ENCODE measurements at regions not wholly inside any gene's neighbourhood (a gene's known extent, or its start where the extent isn't known, plus 50 kb on each side); places are given as distances from the start of the nearest gene placed in this dataset.

- DNase-seq = no peak
Observed at GRCh38 chr15:96219681-96220080, 110.8 kb upstream of the NR2F2 start.

DNA sequence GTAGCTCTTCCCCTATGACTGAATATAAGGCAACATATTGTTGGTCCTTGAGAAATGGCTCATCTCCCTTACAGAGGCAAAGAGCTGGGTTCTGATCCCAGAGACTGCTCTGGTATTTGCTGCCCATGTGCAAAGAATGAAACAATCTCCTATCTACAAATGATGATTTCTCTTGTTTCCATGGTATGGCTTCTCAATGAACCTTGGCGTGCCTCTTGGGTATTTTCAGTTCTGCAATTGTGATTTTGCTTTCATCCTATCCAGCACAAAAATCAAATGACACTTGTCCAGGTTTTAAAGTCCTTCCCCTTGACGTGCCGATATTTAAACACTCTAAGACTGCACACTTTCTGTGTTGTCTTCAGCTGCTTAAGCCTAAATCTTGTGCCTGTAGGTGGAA, 109.8 kb upstream of the NR2F2 start:
- no peak for DNase-seq

GRCh38 chr15:96222981-96223380, 107.5 kb upstream of the NR2F2 start:
- DNase-seq = no peak

DNA sequence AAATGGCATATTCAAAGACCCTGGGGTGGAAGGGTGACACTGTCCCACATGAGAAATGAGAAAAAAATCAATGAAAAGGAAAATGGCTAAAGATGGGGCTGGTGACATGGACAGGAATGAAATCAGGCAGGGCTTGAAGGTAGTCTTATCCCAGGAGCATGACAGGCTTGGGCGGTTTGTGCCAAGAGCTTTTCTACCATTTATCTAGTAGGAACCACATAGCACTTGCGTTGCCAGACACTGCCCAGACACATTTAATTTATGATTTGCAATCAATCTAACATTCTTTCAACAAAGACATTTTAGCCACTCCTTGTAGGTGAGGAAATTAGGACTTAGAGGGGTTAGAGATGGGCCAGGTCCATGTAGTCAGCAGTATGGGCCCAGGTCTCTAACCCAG, 106.6 kb upstream of the NR2F2 start:
- no peak for DNase-seq

GRCh38 chr15:96225642-96226259, 104.7 kb upstream of the NR2F2 start:
- DNase-seq = no peak

DNA sequence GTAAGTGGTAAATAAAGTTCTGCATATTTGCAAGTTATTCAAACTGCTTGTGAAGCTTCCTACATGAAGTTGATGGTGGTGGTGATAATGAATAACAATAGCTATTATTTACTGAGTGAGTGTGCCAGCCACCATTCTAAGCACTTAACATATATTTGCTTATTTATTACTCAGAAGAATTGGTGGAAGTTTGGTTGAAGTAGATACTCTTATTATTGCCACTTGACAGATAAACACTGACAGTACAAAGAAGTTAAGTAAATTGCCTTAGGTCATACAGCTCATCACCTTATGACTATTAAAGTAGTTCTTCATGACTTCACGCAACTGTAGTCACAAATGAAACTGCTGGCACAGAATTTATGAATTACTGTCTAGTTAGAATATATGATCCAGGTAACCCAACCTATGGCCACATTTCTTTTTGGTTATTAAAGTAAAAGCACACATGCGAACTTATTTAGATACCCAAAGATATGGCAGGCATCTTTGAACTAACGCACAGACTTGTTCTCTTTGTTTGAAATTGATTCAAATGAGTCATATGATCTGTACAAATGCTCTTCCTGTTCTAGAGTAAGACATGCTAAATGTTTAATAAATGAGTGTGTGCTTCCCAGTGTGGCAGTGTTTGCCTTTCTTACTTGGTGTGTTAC, 99.8 kb upstream of the NR2F2 start:
- DNase-seq = no peak

DNA sequence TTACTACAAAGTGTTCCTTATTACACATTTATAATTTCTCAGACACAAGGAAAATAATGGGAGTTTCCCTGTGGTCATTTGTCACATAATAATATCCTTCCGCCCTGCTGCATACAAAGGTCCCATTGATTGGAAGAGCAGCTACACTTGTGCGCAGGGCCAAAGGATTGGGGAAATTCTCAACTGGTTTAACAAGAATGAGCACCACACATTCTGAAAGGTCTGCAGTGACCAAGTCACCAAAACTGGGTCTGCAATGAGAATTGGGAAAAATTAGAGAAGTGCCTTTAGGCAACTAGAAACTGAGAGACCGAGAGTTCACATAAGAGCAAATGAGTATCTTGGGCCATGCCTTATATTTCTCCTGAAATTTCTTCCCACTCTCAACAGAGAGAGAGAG, 98.2 kb upstream of the NR2F2 start:
- no peak for DNase-seq

DNA sequence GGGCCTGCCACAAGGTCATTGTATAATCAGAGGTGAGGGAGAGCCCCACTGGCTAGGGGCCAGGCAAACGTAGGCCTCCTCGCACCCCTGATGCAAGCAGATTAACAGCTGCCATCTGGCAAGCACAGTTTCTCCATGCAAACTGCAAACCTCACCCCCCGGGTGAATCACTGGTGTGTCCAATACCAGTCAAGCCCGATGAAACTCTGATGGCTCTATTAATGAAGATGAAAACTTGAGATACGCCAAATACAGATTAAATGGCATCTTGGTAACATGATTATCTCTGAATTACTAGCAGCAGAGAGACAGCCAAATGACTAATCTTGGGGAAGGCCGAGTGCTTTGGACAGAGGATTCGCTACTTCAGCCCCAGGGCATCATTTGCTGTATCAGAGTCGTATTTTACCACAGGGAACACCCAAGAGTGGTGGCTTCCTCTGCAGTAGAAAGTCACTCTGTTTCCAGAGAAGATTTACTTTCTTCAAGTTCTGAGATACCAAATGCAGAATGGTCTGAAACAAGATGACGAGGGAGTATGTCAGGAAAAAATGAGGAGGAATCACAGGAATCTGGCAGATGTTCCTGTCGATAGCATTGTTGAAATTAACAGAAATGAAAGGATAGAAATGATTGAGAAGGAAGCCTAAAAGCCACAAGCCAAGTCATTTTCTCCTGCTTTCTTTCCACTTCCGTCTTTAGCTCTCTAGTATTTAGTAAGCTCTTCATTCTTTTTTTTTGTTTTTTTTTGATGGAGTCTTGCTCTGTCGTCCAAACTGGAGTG, 96.2 kb upstream of the NR2F2 start:
- no peak for DNase-seq

GRCh38 chr15:96237002-96237401, 93.5 kb upstream of the NR2F2 start:
- DNase-seq = no peak

DNA sequence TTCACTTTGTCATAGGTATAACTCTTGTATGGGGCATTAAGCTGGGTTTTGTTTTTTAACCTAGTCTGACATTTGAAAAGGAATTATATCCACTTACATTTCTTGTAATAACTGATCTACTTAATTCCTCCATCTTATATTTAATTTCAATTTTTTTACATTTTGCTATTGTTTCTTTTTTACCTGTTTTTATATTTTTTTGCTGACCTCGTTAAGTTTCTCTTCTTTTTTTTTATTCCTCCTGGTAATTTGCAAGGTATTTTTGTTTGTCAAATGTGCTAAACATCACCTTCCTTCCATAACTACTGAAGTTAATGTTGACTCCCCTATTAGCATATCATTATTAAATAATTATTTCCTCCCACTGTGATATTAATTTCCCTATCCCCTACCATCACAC, 87.7 kb upstream of the NR2F2 start:
- no peak for DNase-seq

GRCh38 chr15:96243701-96244100, 86.8 kb upstream of the NR2F2 start:
- DNase-seq = no peak

DNA sequence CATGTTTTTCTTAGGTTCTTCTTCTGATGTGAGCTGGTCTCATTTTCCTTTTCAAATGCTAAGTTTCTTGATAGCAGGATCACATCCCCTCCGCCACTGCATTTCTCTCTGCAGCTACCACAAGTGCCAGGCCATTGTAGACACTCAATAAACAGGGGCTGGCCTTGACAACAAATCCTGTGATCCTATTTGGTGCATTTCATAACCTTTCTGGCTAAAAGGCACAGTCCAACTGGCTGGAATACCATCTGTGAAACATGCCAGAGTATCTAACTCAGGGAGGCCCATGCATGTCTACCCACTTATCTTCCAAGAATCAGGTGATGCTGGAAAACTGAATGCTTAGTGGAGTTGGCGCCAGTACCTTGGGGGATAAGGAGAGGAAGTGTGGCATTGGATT, 85.2 kb upstream of the NR2F2 start:
- no peak for DNase-seq

GRCh38 chr15:96246057-96246456, 84.4 kb upstream of the NR2F2 start:
- DNase-seq = no peak

DNA sequence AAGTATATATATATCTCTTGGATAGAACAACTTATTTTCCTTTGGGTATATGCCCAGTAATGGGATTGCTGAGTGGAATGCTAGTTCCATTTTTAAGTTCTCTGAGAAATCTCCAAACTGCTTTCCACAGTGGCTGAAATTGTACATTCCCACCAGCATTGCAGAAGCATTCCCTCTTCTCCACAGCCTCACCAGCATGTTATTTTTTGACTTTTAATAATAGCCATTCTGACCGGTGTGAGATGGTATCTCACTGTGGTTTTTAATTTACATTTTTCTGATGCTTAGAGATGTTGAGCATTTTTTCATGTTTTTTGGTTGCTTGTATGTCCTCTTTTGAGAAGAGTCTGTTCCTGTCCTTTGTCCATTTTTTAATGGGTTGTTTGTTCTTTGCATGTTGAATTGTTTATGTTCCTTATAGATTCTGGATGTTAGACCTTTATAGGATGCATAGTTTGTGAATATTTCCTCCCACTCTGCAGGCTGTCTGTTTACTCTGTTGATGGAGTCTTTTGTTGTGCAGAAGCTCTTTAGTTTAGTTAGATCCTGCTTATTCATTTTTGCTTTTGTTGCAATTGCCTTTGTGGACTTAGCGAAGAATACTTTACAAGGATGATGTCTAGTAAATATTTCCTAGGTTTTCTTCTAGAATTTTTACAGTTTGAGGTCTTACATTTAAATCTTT, 82.7 kb upstream of the NR2F2 start:
- DNase-seq = no peak

DNA sequence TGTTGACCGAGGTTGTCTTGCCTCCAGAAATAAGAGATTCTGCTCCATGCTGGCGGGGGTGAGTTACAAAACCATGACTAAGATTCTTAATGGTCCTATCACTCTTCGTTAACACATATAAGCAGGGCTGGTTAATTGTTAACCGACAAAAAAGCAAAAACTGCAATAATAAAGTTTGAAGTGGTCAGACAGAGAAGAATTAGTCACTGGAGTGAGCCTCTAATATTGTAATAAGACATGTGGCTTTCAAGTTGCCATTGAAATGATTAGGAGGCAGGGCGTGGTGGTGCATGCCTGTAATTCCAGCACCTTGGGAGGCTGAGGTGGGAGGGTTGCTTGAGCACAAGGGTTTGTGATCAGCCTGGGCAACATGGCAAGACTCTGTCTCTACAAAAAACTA, 78.4 kb upstream of the NR2F2 start:
- no peak for DNase-seq

- no peak for DNase-seq
Observed at GRCh38 chr15:96253006-96253747, 77.3 kb upstream of the NR2F2 start.

- no peak for DNase-seq
Observed at GRCh38 chr15:96254173-96254572, 76.3 kb upstream of the NR2F2 start.

- DNase-seq = no peak
Observed at GRCh38 chr15:96255599-96255998, 74.9 kb upstream of the NR2F2 start.

DNA sequence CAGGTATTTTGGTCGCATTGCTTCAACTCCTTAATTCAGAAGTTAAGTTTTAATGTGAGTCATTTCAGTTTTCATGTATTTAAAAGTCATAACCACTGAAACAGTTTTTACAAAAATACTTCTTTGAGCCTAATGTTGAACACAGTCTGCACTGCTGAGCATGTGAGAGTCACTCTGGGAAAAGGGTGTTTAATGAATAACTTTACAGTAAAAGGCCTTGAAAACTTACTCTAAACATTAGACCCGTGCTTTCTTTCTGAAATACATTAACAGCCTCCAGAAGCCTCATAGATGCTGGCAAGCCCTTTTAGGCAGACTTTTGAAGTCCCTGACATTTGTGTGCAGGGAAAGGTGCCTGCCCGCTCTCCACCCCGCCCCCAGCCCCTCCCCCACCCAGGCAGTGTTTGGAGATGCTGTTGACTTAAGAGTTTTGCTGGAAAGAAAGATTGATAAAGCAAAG, 68.9 kb upstream of the NR2F2 start:
- no peak for DNase-seq

GRCh38 chr15:96262097-96262496, 68.4 kb upstream of the NR2F2 start:
- no peak for DNase-seq

DNA sequence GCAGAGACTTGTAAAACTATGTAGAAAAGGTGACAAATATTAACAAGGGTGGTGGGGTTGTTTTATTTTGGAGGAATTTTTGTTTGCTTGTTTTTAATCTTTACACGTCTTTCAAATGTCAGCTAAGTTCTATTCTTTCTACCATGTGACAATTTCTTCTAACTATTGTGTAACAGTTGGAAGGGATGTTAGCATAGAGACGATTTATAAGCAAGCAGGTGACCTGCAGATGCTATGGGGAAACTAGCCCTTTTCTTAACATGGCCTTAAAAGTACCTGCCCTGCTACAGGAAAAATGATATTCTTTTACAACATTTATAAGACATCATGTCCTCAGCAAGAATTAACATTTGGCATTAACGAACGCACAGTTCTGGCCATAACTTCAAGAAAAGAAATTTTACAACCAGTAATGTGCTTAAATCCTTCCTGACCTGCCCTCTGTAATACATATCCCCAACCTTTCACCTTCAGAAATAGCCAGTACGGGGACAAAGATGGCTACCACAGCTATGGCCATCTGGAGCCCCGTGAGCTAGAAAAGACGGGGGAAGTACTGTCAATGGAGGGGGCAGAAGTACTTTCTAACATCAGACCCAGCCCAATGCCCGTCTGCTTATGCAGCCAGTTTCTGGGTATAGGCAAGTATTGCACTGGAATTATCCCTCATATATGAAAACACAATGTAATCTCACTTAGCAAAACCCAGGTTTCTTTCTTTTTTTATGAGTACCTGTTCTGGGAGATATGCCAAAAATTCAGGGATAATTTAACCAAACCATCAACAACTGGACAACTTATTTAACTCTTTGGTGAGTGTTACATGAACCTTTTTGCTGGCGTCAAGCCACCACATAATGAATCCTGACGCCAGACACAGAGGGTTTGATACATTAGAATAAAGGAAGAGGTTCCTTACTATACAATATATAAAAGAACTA, 67.7 kb upstream of the NR2F2 start:
- no peak for DNase-seq

- DNase-seq = no peak
Observed at GRCh38 chr15:96264351-96264798, 66.1 kb upstream of the NR2F2 start.
